ENCODE measurements at regions not wholly inside any gene's neighbourhood (a gene's known extent, or its start where the extent isn't known, plus 50 kb on each side); places are given as distances from the start of the nearest gene placed in this dataset.

DNA sequence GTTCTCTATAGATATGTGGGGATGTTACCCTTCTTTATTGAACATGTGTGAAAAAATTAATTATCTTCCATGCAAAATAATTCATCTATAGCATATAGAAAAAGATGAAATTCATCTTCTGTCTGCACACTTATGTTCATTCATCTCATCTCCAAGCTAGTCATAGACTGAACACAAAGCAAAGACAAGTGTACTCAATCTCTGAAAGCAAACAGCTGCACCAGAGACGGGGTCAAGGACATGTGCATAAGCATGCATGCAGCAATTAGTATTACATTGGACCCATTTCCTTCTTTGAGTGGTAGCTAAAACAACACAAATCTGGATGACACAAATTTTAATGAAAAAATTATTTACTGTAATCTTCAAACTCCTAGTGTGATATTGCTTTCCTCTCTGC lies 547.0 kb upstream of the COX7C start:
- no peaks in the 10 kb centered on the region for H3K36me3 ChIP-seq (ENCODE audit: low read depth)
- H3K9me3 ChIP-seq (ENCODE audit: severe bottlenecking): no peaks in the 10 kb centered on the region
- no peak for TF ChIP-seq CTCF (IDR thresholded peaks at IDR 0.05; ENCODE audit: poor library complexity, severe bottlenecking)
- no peak overlapping the region for H3K4me3 ChIP-seq (ENCODE audit: severe bottlenecking)
- peaks cover 42% of the 10 kb centered on the region for H3K27me3 ChIP-seq (ENCODE audit: insufficient read depth, poor library complexity, severe bottlenecking)
- ATAC-seq (ENCODE audit: low read depth): no peak
- no peak overlapping the region for H3K27ac ChIP-seq (ENCODE audit: poor library complexity, severe bottlenecking)
- DNase-seq (ENCODE audit: low spot score): no peak
- no peaks in the 10 kb centered on the region for H3K4me1 ChIP-seq (ENCODE audit: insufficient read depth, poor library complexity, severe bottlenecking)

GRCh38 chr5:86074297-86074696 lies 543.4 kb upstream of the COX7C start:
- Histone ChIP-seq H3K9me3 (ENCODE audit: severe bottlenecking) (no peaks in the 10 kb centered on the region), H3K4me1 (ENCODE audit: insufficient read depth, poor library complexity, severe bottlenecking) (no peaks in the 10 kb centered on the region), H3K27me3 (ENCODE audit: insufficient read depth, poor library complexity, severe bottlenecking) (peaks cover 36% of the 10 kb centered on the region), H3K36me3 (ENCODE audit: low read depth) (no peaks in the 10 kb centered on the region), H3K4me3 (ENCODE audit: severe bottlenecking) (no peak overlapping the region), H3K27ac (ENCODE audit: poor library complexity, severe bottlenecking) (no peak overlapping the region)
- DNase-seq (ENCODE audit: low spot score) (no peak), ATAC-seq (ENCODE audit: low read depth) (no peak)
- no peak for TF ChIP-seq CTCF (IDR thresholded peaks at IDR 0.05; ENCODE audit: poor library complexity, severe bottlenecking)

DNA sequence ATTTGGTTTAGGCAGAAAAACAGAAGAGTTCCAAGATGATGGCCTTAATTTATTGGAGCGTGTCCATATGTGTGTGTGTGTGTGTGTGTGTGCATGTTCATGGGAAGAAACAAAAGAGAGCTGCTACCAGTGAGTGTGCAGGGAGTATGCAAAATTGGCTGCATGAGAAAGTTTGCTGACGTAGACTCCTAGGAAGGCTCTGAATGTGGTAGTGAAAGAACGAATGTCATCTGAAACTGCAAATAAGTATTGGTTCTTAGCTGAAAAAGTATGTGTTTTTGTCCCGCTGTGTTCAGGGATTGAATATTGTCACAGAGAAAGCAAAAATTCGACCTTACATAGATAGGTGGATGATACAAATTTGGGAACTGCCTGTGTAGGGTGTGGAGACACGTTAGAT lies 542.6 kb upstream of the COX7C start:
- Histone ChIP-seq H3K36me3 (ENCODE audit: low read depth) (no peaks in the 10 kb centered on the region), H3K27me3 (ENCODE audit: insufficient read depth, poor library complexity, severe bottlenecking) (peaks cover 36% of the 10 kb centered on the region), H3K9me3 (ENCODE audit: severe bottlenecking) (no peaks in the 10 kb centered on the region), H3K4me3 (ENCODE audit: severe bottlenecking) (no peak overlapping the region), H3K27ac (ENCODE audit: poor library complexity, severe bottlenecking) (no peak overlapping the region), H3K4me1 (ENCODE audit: insufficient read depth, poor library complexity, severe bottlenecking) (no peaks in the 10 kb centered on the region)
- no peak for TF ChIP-seq CTCF (IDR thresholded peaks at IDR 0.05; ENCODE audit: poor library complexity, severe bottlenecking)
- ATAC-seq (ENCODE audit: low read depth) (no peak), DNase-seq (ENCODE audit: low spot score) (no peak)

DNA sequence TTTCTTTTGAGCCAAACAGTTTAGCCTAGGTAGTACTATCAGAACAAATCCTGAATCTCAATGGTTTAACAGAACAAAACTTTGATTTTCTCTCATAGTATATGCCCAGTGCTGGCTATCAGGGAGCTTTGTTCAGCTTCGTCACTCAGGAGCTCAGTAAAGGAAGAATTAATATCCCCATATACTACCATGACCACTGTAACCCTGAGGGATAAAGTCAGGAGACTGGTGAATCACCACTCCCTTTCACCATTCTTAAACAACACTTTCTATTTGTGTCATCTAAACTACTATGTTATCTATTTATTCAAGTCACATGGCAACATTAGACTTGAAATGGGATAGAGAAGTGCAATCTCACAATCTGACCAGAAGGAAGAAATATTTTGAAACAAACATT lies 522.6 kb upstream of the COX7C start:
- no peak for ATAC-seq (ENCODE audit: low read depth)
- no peaks in the 10 kb centered on the region for H3K36me3 ChIP-seq (ENCODE audit: low read depth)
- H3K27me3 ChIP-seq (ENCODE audit: insufficient read depth, poor library complexity, severe bottlenecking): peaks cover 20% of the 10 kb centered on the region
- no peak for DNase-seq (ENCODE audit: low spot score)
- H3K27ac ChIP-seq (ENCODE audit: poor library complexity, severe bottlenecking): no peak overlapping the region
- peaks cover 2% of the 10 kb centered on the region for H3K9me3 ChIP-seq (ENCODE audit: severe bottlenecking)
- H3K4me1 ChIP-seq (ENCODE audit: insufficient read depth, poor library complexity, severe bottlenecking): no peaks in the 10 kb centered on the region
- TF ChIP-seq CTCF (IDR thresholded peaks at IDR 0.05; ENCODE audit: poor library complexity, severe bottlenecking): no peak
- H3K4me3 ChIP-seq (ENCODE audit: severe bottlenecking): no peak overlapping the region

GRCh38 chr5:86101966-86102365 lies 515.8 kb upstream of the COX7C start:
- Histone ChIP-seq H3K4me1 (ENCODE audit: insufficient read depth, poor library complexity, severe bottlenecking) (no peaks in the 10 kb centered on the region), H3K27me3 (ENCODE audit: insufficient read depth, poor library complexity, severe bottlenecking) (peaks cover 3% of the 10 kb centered on the region), H3K4me3 (ENCODE audit: severe bottlenecking) (no peak overlapping the region), H3K36me3 (ENCODE audit: low read depth) (no peaks in the 10 kb centered on the region), H3K9me3 (ENCODE audit: severe bottlenecking) (no peaks in the 10 kb centered on the region), H3K27ac (ENCODE audit: poor library complexity, severe bottlenecking) (no peak overlapping the region)
- ATAC-seq (ENCODE audit: low read depth) (no peak; the same call in 2 of the 3 replicates), DNase-seq (ENCODE audit: low spot score) (no peak)
- TF ChIP-seq CTCF (IDR thresholded peaks at IDR 0.05; ENCODE audit: poor library complexity, severe bottlenecking): no peak

Measured in RWPE2 (cell line).